ENCODE measurements at regions not wholly inside any gene's neighbourhood (a gene's known extent, or its start where the extent isn't known, plus 50 kb on each side); places are given as distances from the start of the nearest gene placed in this dataset.

- no peak overlapping the region for H3K4me3 ChIP-seq (ENCODE audit: low read length)
- DNase-seq (ENCODE audit: low read depth): no peak
- no peak for TF ChIP-seq CTCF (conservative IDR thresholded peaks at IDR 0.05; ENCODE audit: low read depth, low read length)
Measured at GRCh38 chr6:21395121-21395520, 198.4 kb upstream of the SOX4 start.

GRCh38 chr6:21396313-21396712 lies 197.2 kb upstream of the SOX4 start:
- no peak for TF ChIP-seq CTCF (conservative IDR thresholded peaks at IDR 0.05; ENCODE audit: low read depth, low read length)
- no peak overlapping the region for H3K4me3 ChIP-seq (ENCODE audit: low read length)
- no peak for DNase-seq (ENCODE audit: low read depth)

GRCh38 chr6:21398741-21399325 lies 194.7 kb upstream of the SOX4 start:
- no peak for DNase-seq (ENCODE audit: low read depth)
- no peak overlapping the region for H3K4me3 ChIP-seq (ENCODE audit: low read length)
- TF ChIP-seq CTCF (conservative IDR thresholded peaks at IDR 0.05; ENCODE audit: low read depth, low read length): no peak

GRCh38 chr6:21402368-21402767 lies 191.2 kb upstream of the SOX4 start:
- no peak overlapping the region for H3K4me3 ChIP-seq (ENCODE audit: low read length)
- DNase-seq (ENCODE audit: low read depth): no peak
- TF ChIP-seq CTCF (conservative IDR thresholded peaks at IDR 0.05; ENCODE audit: low read depth, low read length): no peak

- no peak for TF ChIP-seq CTCF (conservative IDR thresholded peaks at IDR 0.05; ENCODE audit: low read depth, low read length)
- H3K4me3 ChIP-seq (ENCODE audit: low read length): no peak overlapping the region
- no peak for DNase-seq (ENCODE audit: low read depth)
Measured at GRCh38 chr6:21404577-21404976, 189.0 kb upstream of the SOX4 start.

GRCh38 chr6:21406316-21406715 lies 187.2 kb upstream of the SOX4 start:
- TF ChIP-seq CTCF (conservative IDR thresholded peaks at IDR 0.05; ENCODE audit: low read depth, low read length): no peak
- no peak overlapping the region for H3K4me3 ChIP-seq (ENCODE audit: low read length)
- DNase-seq (ENCODE audit: low read depth): no peak

GRCh38 chr6:21409231-21409630 lies 184.3 kb upstream of the SOX4 start:
- no peak for DNase-seq (ENCODE audit: low read depth)
- TF ChIP-seq CTCF (conservative IDR thresholded peaks at IDR 0.05; ENCODE audit: low read depth, low read length): no peak
- H3K4me3 ChIP-seq (ENCODE audit: low read length): no peak overlapping the region
